Astrocyte (in vitro differentiated cells and primary cell): ENCODE measurements at regions not wholly inside any gene's neighbourhood (a gene's known extent, or its start where the extent isn't known, plus 50 kb on each side); places are given as distances from the start of the nearest gene placed in this dataset.

Experiments
- EZH2 ChIP-seq: IDR thresholded peaks from 2 replicates; pipeline ENCODE4 v1.6.1; 2012; ENCODE audit warnings: mild to moderate bottlenecking, low read length, inconsistent platforms; ENCODE audit not compliant: insufficient read depth
- TF ChIP-seq, protein P1 (sequence below): IDR thresholded peaks from 2 replicates; pipeline ENCODE4 v1.5.1; 2011; ENCODE audit warnings: low read depth, mild to moderate bottlenecking, inconsistent platforms, low read length, moderate library complexity; ENCODE audit not compliant: insufficient read depth

DNA sequence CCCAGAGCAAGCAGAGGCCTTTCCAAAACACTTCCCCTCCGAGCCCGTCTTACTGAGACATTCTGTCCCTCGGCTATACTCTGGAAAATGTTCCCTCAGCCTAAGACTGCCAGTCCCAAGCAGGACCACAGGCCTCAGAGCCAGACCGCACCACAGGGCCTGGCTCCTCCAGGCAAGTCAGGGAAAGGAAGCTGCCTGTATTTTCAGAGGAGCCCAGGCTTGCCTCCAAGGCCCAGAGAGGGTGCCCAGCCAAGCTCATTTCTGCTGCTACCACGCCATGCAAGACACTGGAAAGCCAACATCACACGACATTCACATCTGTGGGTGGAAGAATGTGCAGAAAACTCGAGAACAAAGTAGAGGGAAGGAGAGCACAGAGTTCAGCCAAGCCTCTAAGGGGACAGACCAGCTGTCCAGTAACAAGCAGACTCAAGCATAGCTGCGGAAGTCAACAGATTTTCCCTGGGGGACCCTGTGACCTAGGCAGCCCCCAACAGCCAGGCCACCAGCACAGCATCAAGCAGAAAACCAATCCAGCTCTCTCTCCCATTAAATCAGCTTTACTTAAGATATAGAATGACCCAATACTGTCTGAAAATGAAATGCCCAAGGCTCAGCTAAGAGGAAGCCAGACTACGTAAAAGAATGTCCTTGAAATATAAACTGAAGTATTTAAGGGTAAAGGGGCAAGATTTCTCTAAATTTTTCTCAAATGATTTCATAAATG, 123.9 kb downstream of the ZFP36L2 start:
- TF ChIP-seq, protein P1, sequence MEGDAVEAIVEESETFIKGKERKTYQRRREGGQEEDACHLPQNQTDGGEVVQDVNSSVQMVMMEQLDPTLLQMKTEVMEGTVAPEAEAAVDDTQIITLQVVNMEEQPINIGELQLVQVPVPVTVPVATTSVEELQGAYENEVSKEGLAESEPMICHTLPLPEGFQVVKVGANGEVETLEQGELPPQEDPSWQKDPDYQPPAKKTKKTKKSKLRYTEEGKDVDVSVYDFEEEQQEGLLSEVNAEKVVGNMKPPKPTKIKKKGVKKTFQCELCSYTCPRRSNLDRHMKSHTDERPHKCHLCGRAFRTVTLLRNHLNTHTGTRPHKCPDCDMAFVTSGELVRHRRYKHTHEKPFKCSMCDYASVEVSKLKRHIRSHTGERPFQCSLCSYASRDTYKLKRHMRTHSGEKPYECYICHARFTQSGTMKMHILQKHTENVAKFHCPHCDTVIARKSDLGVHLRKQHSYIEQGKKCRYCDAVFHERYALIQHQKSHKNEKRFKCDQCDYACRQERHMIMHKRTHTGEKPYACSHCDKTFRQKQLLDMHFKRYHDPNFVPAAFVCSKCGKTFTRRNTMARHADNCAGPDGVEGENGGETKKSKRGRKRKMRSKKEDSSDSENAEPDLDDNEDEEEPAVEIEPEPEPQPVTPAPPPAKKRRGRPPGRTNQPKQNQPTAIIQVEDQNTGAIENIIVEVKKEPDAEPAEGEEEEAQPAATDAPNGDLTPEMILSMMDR = no peak
- no peak for TF ChIP-seq EZH2
